PC-9 (cell line): ENCODE measurements at regions not wholly inside any gene's neighbourhood (a gene's known extent, or its start where the extent isn't known, plus 50 kb on each side); places are given as distances from the start of the nearest gene placed in this dataset.

Experiments
- BruUV-seq: library from RNA; stranded (reverse); fragments of 400-500 nt; replicated peaks from 2 replicates; lab custom pipeline; 2021; lab: Mats Ljungman, UMichigan
- CTCF ChIA-PET: fragments of 300-600 bp; sonication (Branson Sonifier 250); formaldehyde crosslinking; loops from one replicate; lab custom pipeline; 2022; ENCODE audit warnings: antibody characterized with exemption; lab: Charles Lee
- POLR2A ChIA-PET: fragments of 300-600 bp; sonication (Branson Sonifier 250); formaldehyde crosslinking; loops from one replicate; lab custom pipeline; 2022; ENCODE audit warnings: antibody characterized with exemption; ENCODE audit not compliant: unreplicated experiment; lab: Charles Lee
- DNase-seq, 2 experiments: peaks; one replicate each; pipeline versions ENCODE4 v3.0.0 to v3.0.0-alpha.2; 2015 to 2022; ENCODE audit warnings: mixed read lengths in 1 of 2
- H2AFZ ChIP-seq: fragments of 200-600 bp; sonication (generic); 2 replicates; pipeline ENCODE4 v1.8.1; 2017; ENCODE audit warnings: antibody characterized with exemption
- H3F3A ChIP-seq: fragments of 200-600 bp; sonication (generic); 2 replicates; pipeline ENCODE4 v1.8.1; 2017; ENCODE audit warnings: antibody characterized with exemption, mild to moderate bottlenecking, low read depth; ENCODE audit not compliant: insufficient read depth
- H3K27ac ChIP-seq: fragments of 200-600 bp; sonication (generic); 2 replicates; pipeline ENCODE4 v1.6.1; 2016; ENCODE audit warnings: mixed run types
- H3K27me3 ChIP-seq: fragments of 200-600 bp; sonication (generic); 2 replicates; pipeline ENCODE4 v1.6.1; 2016; ENCODE audit warnings: low read depth, mixed run types; ENCODE audit not compliant: insufficient read depth
- H3K36me3 ChIP-seq: fragments of 200-600 bp; sonication (generic); 2 replicates; pipeline ENCODE4 v1.6.1; 2016; ENCODE audit warnings: low read depth, mixed run types
- H3K4me1 ChIP-seq: fragments of 200-600 bp; sonication (generic); replicated peaks from 2 replicates; pipeline ENCODE4 v1.6.1; 2016; ENCODE audit warnings: mixed run types; ENCODE audit not compliant: insufficient read depth
- H3K4me2 ChIP-seq: fragments of 200-600 bp; sonication (generic); 2 replicates; pipeline ENCODE4 v1.6.1; 2017; ENCODE audit warnings: mixed run types
- H3K4me3 ChIP-seq: fragments of 200-600 bp; sonication (generic); 2 replicates; pipeline ENCODE4 v1.6.1; 2016; ENCODE audit warnings: mixed run types
- H3K79me2 ChIP-seq: fragments of 200-600 bp; sonication (generic); 2 replicates; pipeline ENCODE4 v1.6.1; 2017; ENCODE audit warnings: low read depth, mixed run types
- H3K9me2 ChIP-seq: fragments of 200-600 bp; sonication (generic); 2 replicates; pipeline ENCODE4 v1.8.1; 2017; ENCODE audit warnings: mild to moderate bottlenecking; ENCODE audit not compliant: insufficient read depth
- H3K9me3 ChIP-seq: fragments of 200-600 bp; sonication (generic); 2 replicates; pipeline ENCODE4 v1.8.1; 2016; ENCODE audit warnings: low read depth; ENCODE audit not compliant: insufficient read depth
- H4K20me1 ChIP-seq: fragments of 200-600 bp; sonication (generic); 2 replicates; pipeline ENCODE4 v1.8.1; 2017; ENCODE audit not compliant: insufficient read depth
- CTCF ChIP-seq: fragments of 200-600 bp; sonication (generic); conservative IDR thresholded peaks from 2 replicates; pipeline ENCODE4 v1.6.1; 2017; ENCODE audit warnings: mixed run types, antibody characterized with exemption, mild to moderate bottlenecking, moderate library complexity
- EZH2 ChIP-seq: fragments of 200-600 bp; sonication (generic); IDR thresholded peaks from 2 replicates; pipeline ENCODE4 v1.8.0; 2017; ENCODE audit warnings: antibody characterized with exemption, low read depth
- intact Hi-C: fragments of 100-400 bp; cut with micrococcal nuclease; formaldehyde crosslinking; loops from one replicate; pipeline ENCODE4 v1.10.0; 2022; ENCODE audit not compliant: unreplicated experiment

- Histone ChIP-seq H3K79me2 (no peaks in the 10 kb centered on the region), H3K9me3 (no peaks in the 10 kb centered on the region), H3K4me2 (no peak overlapping the region), H3K9me2 (no peaks in the 10 kb centered on the region), H3K27ac (no peak overlapping the region), H3K36me3 (no peaks in the 10 kb centered on the region), H3K27me3 (peaks cover 33% of the 10 kb centered on the region), H4K20me1 (no peaks in the 10 kb centered on the region), H3F3A (no peaks in the 10 kb centered on the region), H2AFZ (no peak overlapping the region), H3K4me1 (no peaks in the 10 kb centered on the region), H3K4me3 (no peak overlapping the region)
- intact Hi-C loops = loop anchor here (10.0 kb wide), 1 partner anchor 61 kb away; no protein-coding TSS in a partner anchor
- DNase-seq = no peak
- TF ChIP-seq CTCF = no peak
- TF ChIP-seq EZH2 = no peak
- ChIA-PET CTCF (no interaction called here), POLR2A (no interaction called here)
- BruUV-seq = no TSS peak
Measured at GRCh38 chr18:6563896-6564295, 149.2 kb upstream of the L3MBTL4 start.

DNA sequence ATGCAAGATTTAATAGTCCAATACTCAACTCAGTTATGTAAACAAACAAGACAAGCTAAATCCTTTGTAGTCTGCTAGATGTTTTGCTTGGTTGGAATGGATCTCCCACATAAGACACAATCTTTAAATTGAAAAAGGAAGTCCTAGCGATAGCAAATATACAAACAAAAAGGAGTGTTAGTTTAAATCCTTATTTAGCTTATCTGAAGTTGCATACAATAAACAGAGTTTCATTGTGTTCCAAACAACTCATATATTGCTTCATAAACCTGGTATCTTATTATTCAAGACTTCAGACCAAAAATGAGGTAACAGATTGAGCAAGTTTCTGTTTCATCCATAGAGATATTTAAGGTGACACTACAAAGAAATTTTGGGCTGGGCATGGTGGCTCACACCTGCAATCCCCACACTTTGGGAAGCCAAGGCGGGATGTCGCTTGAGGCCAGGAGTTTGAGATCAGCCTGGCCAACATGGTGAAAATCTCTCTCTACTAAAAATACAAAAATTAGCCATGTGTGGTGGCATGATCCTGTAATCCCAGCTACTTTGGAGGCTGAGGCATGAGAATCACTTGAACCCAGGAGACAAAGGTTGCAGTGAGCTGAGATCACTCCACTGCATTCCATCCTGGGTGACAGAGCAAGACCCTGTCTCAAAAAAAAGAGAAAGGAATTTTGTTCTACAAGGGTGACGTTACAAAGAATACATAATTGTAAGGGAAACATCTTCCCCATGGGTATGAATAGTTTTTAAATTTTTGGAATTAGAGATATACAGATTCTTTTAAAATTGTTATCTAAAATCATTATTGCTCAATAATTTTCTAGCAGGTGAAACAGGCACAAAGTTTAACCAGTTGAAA is 150.5 kb upstream of the L3MBTL4 start:
- H3F3A ChIP-seq = no peaks in the 10 kb centered on the region
- intact Hi-C loops = loop anchor here (10.0 kb wide), 1 partner anchor 60 kb away; no protein-coding TSS in a partner anchor
- no peak for TF ChIP-seq CTCF
- TF ChIP-seq EZH2 = no peak
- H3K79me2 ChIP-seq = no peaks in the 10 kb centered on the region
- no peak overlapping the region for H3K27ac ChIP-seq
- no peak overlapping the region for H3K4me3 ChIP-seq
- H4K20me1 ChIP-seq = no peaks in the 10 kb centered on the region
- no TSS peak for BruUV-seq
- no peaks in the 10 kb centered on the region for H3K36me3 ChIP-seq
- ChIA-PET CTCF (no interaction called here), POLR2A (no interaction called here)
- peaks cover 23% of the 10 kb centered on the region for H3K27me3 ChIP-seq
- H3K4me1 ChIP-seq = no peaks in the 10 kb centered on the region
- no peak for DNase-seq
- no peaks in the 10 kb centered on the region for H3K9me3 ChIP-seq
- H3K9me2 ChIP-seq = no peaks in the 10 kb centered on the region
- H2AFZ ChIP-seq = no peak overlapping the region
- no peak overlapping the region for H3K4me2 ChIP-seq

DNA sequence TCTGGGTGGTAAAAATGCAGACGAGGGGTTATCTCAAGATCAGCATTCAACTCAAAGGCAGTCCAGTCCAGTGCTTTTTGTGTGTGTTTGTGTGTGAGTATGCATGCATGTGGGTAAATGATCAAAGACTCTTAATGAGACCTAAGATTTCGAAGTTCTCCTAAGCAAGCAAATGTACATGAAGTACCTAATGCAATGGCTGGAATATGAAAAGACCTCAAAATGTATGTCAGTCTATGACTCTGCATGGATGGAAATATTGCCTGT is 151.0 kb upstream of the L3MBTL4 start:
- H3F3A ChIP-seq = no peaks in the 10 kb centered on the region
- intact Hi-C loops = loop anchor here (10.0 kb wide), 1 partner anchor 59 kb away; no protein-coding TSS in a partner anchor
- H3K79me2 ChIP-seq = no peaks in the 10 kb centered on the region
- no peak for DNase-seq
- H3K4me2 ChIP-seq = no peak overlapping the region
- BruUV-seq = no TSS peak
- H3K9me2 ChIP-seq = no peaks in the 10 kb centered on the region
- no peak overlapping the region for H2AFZ ChIP-seq
- H3K27me3 ChIP-seq = peaks cover 20% of the 10 kb centered on the region
- CTCF ChIA-PET = no interaction called here
- H3K4me3 ChIP-seq = no peak overlapping the region
- H3K36me3 ChIP-seq = no peaks in the 10 kb centered on the region
- no peaks in the 10 kb centered on the region for H4K20me1 ChIP-seq
- TF ChIP-seq EZH2 (no peak), CTCF (no peak)
- H3K4me1 ChIP-seq = no peaks in the 10 kb centered on the region
- H3K9me3 ChIP-seq = no peaks in the 10 kb centered on the region
- POLR2A ChIA-PET = no interaction called here
- H3K27ac ChIP-seq = no peak overlapping the region
